OCI-LY7 (cell line): ENCODE measurements at regions not wholly inside any gene's neighbourhood (a gene's known extent, or its start where the extent isn't known, plus 50 kb on each side); places are given as distances from the start of the nearest gene placed in this dataset.

Experiments used
- BruUV-seq: library from RNA; stranded (reverse); fragments of 400-500 nt; replicated peaks from 2 replicates; lab custom pipeline; 2021; lab: Mats Ljungman, UMichigan
- CTCF ChIA-PET: fragments of 300-600 bp; sonication (Branson Sonifier 250); formaldehyde crosslinking; loops from one replicate; lab custom pipeline; 2022; ENCODE audit warnings: antibody characterized with exemption; ENCODE audit not compliant: unreplicated experiment; lab: Charles Lee
- POLR2A ChIA-PET: fragments of 300-600 bp; sonication (Branson Sonifier 250); formaldehyde crosslinking; loops from one replicate; lab custom pipeline; 2022; ENCODE audit warnings: antibody characterized with exemption; lab: Charles Lee
- DNase-seq: peaks from one replicate; pipeline ENCODE4 v3.0.0-alpha.2; 2015; ENCODE audit warnings: low spot score
- H2AFZ ChIP-seq: fragments of 200-600 bp; sonication (generic), shearing (Covaris generic); 2 replicates; pipeline ENCODE4 v1.6.1; 2014; ENCODE audit warnings: mild to moderate bottlenecking, antibody characterized with exemption, low read length, moderate library complexity
- H3K27ac ChIP-seq: fragments of 200-600 bp; sonication (generic); 2 replicates; pipeline ENCODE4 v1.5.1; 2014; ENCODE audit warnings: mixed run types, low read depth, mild to moderate bottlenecking, moderate library complexity, low read length, inconsistent platforms; ENCODE audit not compliant: poor library complexity, severe bottlenecking
- H3K36me3 ChIP-seq: fragments of 200-600 bp; sonication (generic); 2 replicates; pipeline ENCODE4 v1.6.1; 2014; ENCODE audit warnings: mild to moderate bottlenecking, antibody characterized with exemption, low read length, moderate library complexity, mixed read lengths; ENCODE audit not compliant: insufficient read depth
- H3K4me1 ChIP-seq: fragments of 200-600 bp; sonication (generic); 2 replicates; pipeline ENCODE4 v1.5.1; 2014; ENCODE audit warnings: mild to moderate bottlenecking, low read length; ENCODE audit not compliant: insufficient read depth, poor library complexity, severe bottlenecking
- H3K4me2 ChIP-seq: fragments of 200-600 bp; sonication (generic); 2 replicates; pipeline ENCODE4 v1.6.1; 2014; ENCODE audit warnings: mild to moderate bottlenecking, low read length
- H3K4me3 ChIP-seq: fragments of 200-600 bp; sonication (generic); 2 replicates; pipeline ENCODE4 v1.5.1; 2014; ENCODE audit warnings: mild to moderate bottlenecking, low read depth, low read length; ENCODE audit not compliant: poor library complexity, severe bottlenecking
- H3K79me2 ChIP-seq: fragments of 200-600 bp; sonication (generic); 2 replicates; pipeline ENCODE4 v1.6.1; 2016; ENCODE audit warnings: low read depth, mild to moderate bottlenecking, low read length, moderate library complexity, mixed read lengths; ENCODE audit not compliant: insufficient read depth
- H3K9me2 ChIP-seq: fragments of 200-600 bp; sonication (generic); 2 replicates; pipeline ENCODE4 v1.6.1; 2016; ENCODE audit warnings: mild to moderate bottlenecking, low read length, mixed read lengths; ENCODE audit not compliant: insufficient read depth
- H3K9me3 ChIP-seq: fragments of 200-600 bp; sonication (generic); 2 replicates; pipeline ENCODE4 v1.6.1; 2014; ENCODE audit warnings: mild to moderate bottlenecking, mixed run types, low read length, mixed read lengths
- H4K20me1 ChIP-seq: fragments of 200-600 bp; sonication (generic); 2 replicates; pipeline ENCODE4 v1.6.1; 2014; ENCODE audit warnings: mild to moderate bottlenecking, antibody characterized with exemption, low read length, moderate library complexity, mixed read lengths; ENCODE audit not compliant: insufficient read depth
- CTCF ChIP-seq: fragments of 200-600 bp; sonication (generic); conservative IDR thresholded peaks from 2 replicates; pipeline ENCODE4 v1.5.1; 2014; ENCODE audit warnings: mild to moderate bottlenecking, antibody characterized with exemption, low read length, moderate library complexity, mixed read lengths
- EZH2phosphoT487 ChIP-seq: fragments of 200-600 bp; sonication (generic); IDR thresholded peaks from 2 replicates; pipeline ENCODE4 v1.6.1; 2018; ENCODE audit warnings: low read depth, borderline replicate concordance, mild to moderate bottlenecking, mixed run types, antibody characterized with exemption, low read length, moderate library complexity, mixed read lengths
- intact Hi-C: fragments of 100-400 bp; cut with micrococcal nuclease; formaldehyde crosslinking; loops from one replicate; pipeline ENCODE4 v1.10.0; 2022; ENCODE audit not compliant: unreplicated experiment

GRCh38 chr18:29629493-29630036, 1413.0 kb downstream of the DSC3 start:
- Histone ChIP-seq H3K9me3 (no peaks in the 10 kb centered on the region), H3K4me2 (no peak overlapping the region), H3K4me1 (no peaks in the 10 kb centered on the region), H3K9me2 (no peaks in the 10 kb centered on the region), H3K27ac (no peak overlapping the region), H4K20me1 (no peaks in the 10 kb centered on the region), H3K4me3 (no peak overlapping the region), H3K36me3 (no peaks in the 10 kb centered on the region), H3K79me2 (no peaks in the 10 kb centered on the region), H2AFZ (no peak overlapping the region)
- POLR2A ChIA-PET, result no interaction called here
- intact Hi-C loops, result no loop called here
- no TSS peak for BruUV-seq
- DNase-seq, result no peak
- CTCF ChIA-PET, result no interaction called here
- TF ChIP-seq CTCF, result no peak
- no peak for TF ChIP-seq EZH2phosphoT487

DNA sequence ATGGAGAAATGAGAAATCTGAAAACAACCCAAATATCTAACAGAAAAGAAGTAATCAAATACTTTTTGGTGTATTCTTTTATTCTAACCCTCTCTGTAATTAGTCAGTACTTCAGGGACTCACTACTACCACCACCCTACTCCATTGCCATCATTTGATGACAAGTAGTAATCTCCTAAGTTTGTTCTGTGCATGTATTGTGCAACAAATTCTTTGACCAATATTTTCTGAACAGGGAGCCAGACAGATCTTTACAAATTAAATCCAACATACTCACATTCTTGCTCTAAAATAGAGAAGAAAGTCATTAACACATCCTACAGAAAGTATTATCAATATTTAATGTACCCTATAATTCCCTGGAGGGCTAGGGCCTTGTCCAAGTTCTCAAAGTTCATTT, 1416.4 kb downstream of the DSC3 start:
- ChIA-PET CTCF (no interaction called here), POLR2A (no interaction called here)
- no peak for TF ChIP-seq CTCF
- no peak for TF ChIP-seq EZH2phosphoT487
- Histone ChIP-seq H3K79me2 (no peaks in the 10 kb centered on the region), H3K4me1 (no peaks in the 10 kb centered on the region), H3K27ac (no peak overlapping the region), H4K20me1 (no peaks in the 10 kb centered on the region), H3K9me2 (no peaks in the 10 kb centered on the region), H3K4me2 (no peak overlapping the region), H3K36me3 (no peaks in the 10 kb centered on the region), H3K4me3 (no peak overlapping the region), H3K9me3 (no peaks in the 10 kb centered on the region), H2AFZ (no peak overlapping the region)
- intact Hi-C loops, result no loop called here
- DNase-seq, result no peak
- BruUV-seq, result no TSS peak

DNA sequence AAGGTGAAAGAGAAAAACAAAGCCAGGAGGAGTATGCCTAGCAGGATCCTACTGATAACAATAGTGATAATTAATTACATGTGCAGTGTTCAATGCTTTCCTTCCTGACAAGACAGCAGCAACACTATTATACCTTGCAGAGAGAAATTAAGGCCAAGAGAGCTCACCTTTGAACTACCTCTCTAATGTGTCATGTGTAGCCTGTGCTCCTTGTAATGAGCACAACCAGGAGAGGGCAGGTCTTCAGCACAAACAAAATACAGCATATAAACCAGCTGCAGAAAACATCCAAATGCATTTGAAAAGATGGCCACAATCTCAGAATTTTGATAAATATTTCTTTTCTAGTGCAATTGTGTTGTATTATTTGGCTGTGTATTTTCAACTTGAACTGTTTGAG, 1425.7 kb downstream of the DSC3 start:
- intact Hi-C loops, result no loop called here
- Histone ChIP-seq H3K9me3 (no peaks in the 10 kb centered on the region), H4K20me1 (no peaks in the 10 kb centered on the region), H3K79me2 (no peaks in the 10 kb centered on the region), H3K9me2 (no peaks in the 10 kb centered on the region), H3K36me3 (no peaks in the 10 kb centered on the region), H2AFZ (no peak overlapping the region), H3K4me2 (no peak overlapping the region), H3K27ac (no peak overlapping the region), H3K4me3 (no peak overlapping the region), H3K4me1 (no peaks in the 10 kb centered on the region)
- CTCF ChIA-PET, result no interaction called here
- BruUV-seq, result no TSS peak
- no peak for DNase-seq
- POLR2A ChIA-PET, result no interaction called here
- TF ChIP-seq EZH2phosphoT487, result no peak
